ENCODE measurements at regions not wholly inside any gene's neighbourhood (a gene's known extent, or its start where the extent isn't known, plus 50 kb on each side); places are given as distances from the start of the nearest gene placed in this dataset.

- no peak for TF ChIP-seq EP300 (IDR thresholded peaks at IDR 0.05)
- TF ChIP-seq CTCF (IDR thresholded peaks at IDR 0.05) = no peak
- TF ChIP-seq POLR2A (IDR thresholded peaks at IDR 0.05) = no peak
- Histone ChIP-seq H3K36me3 (no peaks in the 10 kb centered on the region), H3K27ac (no peak overlapping the region), H3K4me3 (no peak overlapping the region), H3K27me3 (no peaks in the 10 kb centered on the region), H3K9me3 (no peaks in the 10 kb centered on the region), H3K4me1 (ENCODE audit: insufficient read depth) (no peaks in the 10 kb centered on the region)
- intact Hi-C loops (cut with DNase I) = no loop called here
- DNase-seq = no peak
- 72 to 91% (median 88%) methylated on average over 2 of the region's 2 CpGs for WGBS, 3 donors
Measured at GRCh38 chr13:89923052-89923451, 1424.4 kb upstream of the MIR17HG start.

GRCh38 chr13:89923736-89924135 is 1423.8 kb upstream of the MIR17HG start:
- Histone ChIP-seq H3K36me3 (no peaks in the 10 kb centered on the region), H3K27me3 (no peaks in the 10 kb centered on the region), H3K4me3 (no peak overlapping the region), H3K9me3 (no peaks in the 10 kb centered on the region), H3K27ac (no peak overlapping the region), H3K4me1 (ENCODE audit: insufficient read depth) (no peaks in the 10 kb centered on the region)
- intact Hi-C loops (cut with DNase I) = no loop called here
- 85 to 92% (median 91%) methylated on average over 2 of the region's 2 CpGs for WGBS, 3 donors
- TF ChIP-seq EP300 (IDR thresholded peaks at IDR 0.05) (no peak), POLR2A (IDR thresholded peaks at IDR 0.05) (no peak), CTCF (IDR thresholded peaks at IDR 0.05) (no peak)
- no peak for DNase-seq

GRCh38 chr13:89925107-89925506 is 1422.4 kb upstream of the MIR17HG start:
- no peak for TF ChIP-seq POLR2A (IDR thresholded peaks at IDR 0.05)
- TF ChIP-seq EP300 (IDR thresholded peaks at IDR 0.05) = no peak
- TF ChIP-seq CTCF (IDR thresholded peaks at IDR 0.05) = no peak
- intact Hi-C loops (cut with DNase I) = no loop called here
- Histone ChIP-seq H3K27me3 (no peaks in the 10 kb centered on the region), H3K4me3 (no peak overlapping the region), H3K4me1 (ENCODE audit: insufficient read depth) (no peaks in the 10 kb centered on the region), H3K27ac (no peak overlapping the region), H3K9me3 (no peaks in the 10 kb centered on the region), H3K36me3 (no peaks in the 10 kb centered on the region)
- 41 to 57% (median 49%) methylated on average over 2 of the region's 2 CpGs for WGBS, 3 donors
- no peak for DNase-seq

GRCh38 chr13:89930861-89931260 is 1416.6 kb upstream of the MIR17HG start:
- no peaks in the 10 kb centered on the region for H3K27me3 ChIP-seq
- 70 to 76% (median 72%) methylated on average over 2 of the region's 2 CpGs for WGBS, 3 donors
- H3K36me3 ChIP-seq = no peaks in the 10 kb centered on the region
- no peaks in the 10 kb centered on the region for H3K4me1 ChIP-seq (ENCODE audit: insufficient read depth)
- H3K27ac ChIP-seq = no peak overlapping the region
- TF ChIP-seq EP300 (IDR thresholded peaks at IDR 0.05) (no peak), CTCF (IDR thresholded peaks at IDR 0.05) (no peak), POLR2A (IDR thresholded peaks at IDR 0.05) (no peak)
- DNase-seq = no peak
- no peaks in the 10 kb centered on the region for H3K9me3 ChIP-seq
- no peak overlapping the region for H3K4me3 ChIP-seq
- intact Hi-C loops (cut with DNase I) = no loop called here

- Histone ChIP-seq H3K36me3 (no peaks in the 10 kb centered on the region), H3K4me3 (no peak overlapping the region), H3K27ac (no peak overlapping the region), H3K9me3 (no peaks in the 10 kb centered on the region), H3K4me1 (ENCODE audit: insufficient read depth) (no peaks in the 10 kb centered on the region), H3K27me3 (no peaks in the 10 kb centered on the region)
- TF ChIP-seq EP300 (IDR thresholded peaks at IDR 0.05) (no peak), CTCF (IDR thresholded peaks at IDR 0.05) (no peak)
- WGBS, 3 donors = 87 to 93% (median 89%) methylated on average over 8 of the region's 8 CpGs
- DNase-seq = no peak
- intact Hi-C loops (cut with DNase I) = no loop called here
Measured at GRCh38 chr13:89932902-89933301, 1414.6 kb upstream of the MIR17HG start.

Measured in ovary (tissue), 7 donors.